ENCODE measurements at regions not wholly inside any gene's neighbourhood (a gene's known extent, or its start where the extent isn't known, plus 50 kb on each side); places are given as distances from the start of the nearest gene placed in this dataset.

DNA sequence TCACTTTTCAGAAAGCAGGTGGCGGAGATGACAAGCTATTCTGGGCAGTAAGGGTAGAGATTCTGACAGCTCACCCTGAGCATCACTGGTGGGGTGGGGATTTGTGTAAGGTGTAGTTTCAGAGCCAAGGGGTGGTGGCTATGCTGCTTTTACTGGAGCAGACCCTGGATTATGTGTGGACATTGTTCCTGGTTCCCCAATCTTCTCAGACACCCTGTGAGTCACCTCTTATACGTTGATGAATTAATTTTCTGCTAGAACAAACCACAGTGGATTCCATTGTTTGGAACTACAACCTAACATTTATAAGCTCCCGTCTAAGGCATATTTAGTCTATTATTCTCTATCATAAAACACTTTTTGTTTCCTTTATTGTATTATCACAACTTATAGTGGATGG is 169.5 kb upstream of the COL8A1 start:
- TF ChIP-seq, protein P1, sequence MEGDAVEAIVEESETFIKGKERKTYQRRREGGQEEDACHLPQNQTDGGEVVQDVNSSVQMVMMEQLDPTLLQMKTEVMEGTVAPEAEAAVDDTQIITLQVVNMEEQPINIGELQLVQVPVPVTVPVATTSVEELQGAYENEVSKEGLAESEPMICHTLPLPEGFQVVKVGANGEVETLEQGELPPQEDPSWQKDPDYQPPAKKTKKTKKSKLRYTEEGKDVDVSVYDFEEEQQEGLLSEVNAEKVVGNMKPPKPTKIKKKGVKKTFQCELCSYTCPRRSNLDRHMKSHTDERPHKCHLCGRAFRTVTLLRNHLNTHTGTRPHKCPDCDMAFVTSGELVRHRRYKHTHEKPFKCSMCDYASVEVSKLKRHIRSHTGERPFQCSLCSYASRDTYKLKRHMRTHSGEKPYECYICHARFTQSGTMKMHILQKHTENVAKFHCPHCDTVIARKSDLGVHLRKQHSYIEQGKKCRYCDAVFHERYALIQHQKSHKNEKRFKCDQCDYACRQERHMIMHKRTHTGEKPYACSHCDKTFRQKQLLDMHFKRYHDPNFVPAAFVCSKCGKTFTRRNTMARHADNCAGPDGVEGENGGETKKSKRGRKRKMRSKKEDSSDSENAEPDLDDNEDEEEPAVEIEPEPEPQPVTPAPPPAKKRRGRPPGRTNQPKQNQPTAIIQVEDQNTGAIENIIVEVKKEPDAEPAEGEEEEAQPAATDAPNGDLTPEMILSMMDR (conservative IDR thresholded peaks at IDR 0.05; ENCODE audit: low read length): no peak
- no peak for TF ChIP-seq EZH2phosphoT487 (IDR thresholded peaks at IDR 0.05; ENCODE audit: borderline replicate concordance)
